Sigmoid colon (tissue), 4 donors: ENCODE measurements at regions not wholly inside any gene's neighbourhood (a gene's known extent, or its start where the extent isn't known, plus 50 kb on each side); places are given as distances from the start of the nearest gene placed in this dataset.

Experiments used
- CTCF ChIP-seq, 4 experiments: fragments of 450-650 bp in 3 of 4; fragments of 200-600 bp in 1 of 4; IDR thresholded peaks; one replicate each; pipeline ENCODE4 v1.5.1; 2016 to 2019; ENCODE audit warnings: antibody characterized with exemption in 4 of 4, mild to moderate bottlenecking in 3 of 4, moderate library complexity in 2 of 4
- EP300 ChIP-seq, 4 donors: sonication (generic); formaldehyde crosslinking; IDR thresholded peaks; one replicate each; pipeline ENCODE4 v1.6.1; 2017; ENCODE audit warnings: antibody characterized with exemption in 4 of 4
- POLR2A ChIP-seq, 2 donors: fragments of 450-650 bp; IDR thresholded peaks; one replicate each; pipeline ENCODE4 v1.6.1; 2016; ENCODE audit warnings: antibody characterized with exemption in 2 of 2, mild to moderate bottlenecking in 2 of 2, moderate library complexity in 2 of 2
- POLR2AphosphoS5 ChIP-seq, 4 donors: sonication (generic); formaldehyde crosslinking; IDR thresholded peaks; one replicate each; pipeline ENCODE4 v1.6.1; 2017; ENCODE audit warnings: antibody characterized with exemption in 4 of 4

GRCh38 chr7:112905950-112906349 is 115.8 kb upstream of the TMEM168 start:
- TF ChIP-seq CTCF (IDR thresholded peaks at IDR 0.05) (no peak), POLR2A (IDR thresholded peaks at IDR 0.05) (no peak), EP300 (IDR thresholded peaks at IDR 0.05) (no peak), POLR2AphosphoS5 (IDR thresholded peaks at IDR 0.05) (no peak)
